ENCODE measurements at regions not wholly inside any gene's neighbourhood (a gene's known extent, or its start where the extent isn't known, plus 50 kb on each side); places are given as distances from the start of the nearest gene placed in this dataset.

DNA sequence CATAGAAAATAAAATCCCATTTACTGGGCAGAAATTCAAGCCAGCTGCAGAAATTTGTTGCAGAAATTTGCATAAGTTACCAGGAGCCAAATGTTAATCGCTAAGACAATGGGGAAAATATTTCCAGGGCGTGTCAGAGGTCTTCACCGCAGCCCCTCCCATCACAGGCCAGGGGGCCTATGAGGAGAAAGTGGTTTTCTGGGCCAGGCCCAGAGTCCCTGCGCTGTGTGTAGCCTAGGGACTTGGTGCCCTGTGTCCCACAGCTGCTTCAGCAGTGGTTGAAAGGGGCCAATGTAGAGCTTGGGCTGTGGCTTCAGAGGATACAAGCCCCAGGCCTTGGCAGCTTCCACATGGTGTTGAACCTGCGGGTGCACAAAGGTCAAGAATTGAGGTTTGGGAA, 278.9 kb upstream of the PCDH9 start:
- no peak for TF ChIP-seq EZH2 (IDR thresholded peaks at IDR 0.05; ENCODE audit: insufficient read depth, poor library complexity, severe bottlenecking)
- no peak for TF ChIP-seq EZH2phosphoT487 (IDR thresholded peaks at IDR 0.05; ENCODE audit: insufficient read depth, low read depth)

Data from GM23248 (cell line).